Left forelimb (tissue), 1 donor: ENCODE measurements at regions not wholly inside any gene's neighbourhood (a gene's known extent, or its start where the extent isn't known, plus 50 kb on each side); places are given as distances from the start of the nearest gene placed in this dataset.
"Not testable (repeated sequence)": the region's sequence is repeated elsewhere in the genome, so short reads cannot be mapped to it uniquely, and the experiment has no call there.

Experiments
- DNase-seq: peaks from one replicate; pipeline ENCODE4 v3.0.0-alpha.2; 2018; ENCODE audit warnings: low spot score

DNA sequence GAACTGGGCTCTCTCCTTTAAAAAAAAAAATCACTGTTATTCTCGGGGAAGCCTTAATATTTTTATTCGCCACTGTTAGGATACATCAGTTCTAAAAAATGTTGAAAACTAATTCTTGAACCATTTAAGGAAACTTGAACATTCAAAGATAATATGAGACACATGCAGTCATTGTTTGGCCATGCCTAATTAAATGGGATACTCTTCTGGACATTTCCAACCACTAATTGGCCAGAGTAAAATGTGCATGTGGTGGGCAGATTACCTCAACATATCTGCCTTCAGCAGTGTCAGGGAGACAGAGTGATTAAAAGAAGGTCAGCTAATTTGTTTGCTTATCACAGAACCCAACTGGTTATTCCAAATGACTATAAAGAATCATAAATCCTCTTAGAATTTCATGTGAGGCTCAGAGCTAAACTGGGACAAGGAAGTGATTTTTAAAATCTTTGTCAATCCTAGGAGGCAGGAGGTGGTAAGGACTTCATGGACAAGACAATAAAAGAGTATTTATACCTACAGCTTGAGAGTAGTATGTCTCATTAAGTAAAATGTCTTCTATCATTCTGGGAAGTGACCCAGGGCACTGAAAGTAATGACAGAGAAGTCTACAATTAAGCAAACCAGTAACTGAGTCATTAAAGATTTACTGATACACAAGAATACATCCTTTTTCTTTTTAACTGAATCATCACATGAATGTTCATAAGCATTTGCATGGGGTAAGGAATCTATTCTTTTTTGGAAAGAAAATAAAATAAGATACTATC is 242.9 kb upstream of the TRPM3 start:
- no peak for DNase-seq

GRCh38 chr9:71363286-71363961 is 242.0 kb upstream of the TRPM3 start:
- no peak for DNase-seq

DNA sequence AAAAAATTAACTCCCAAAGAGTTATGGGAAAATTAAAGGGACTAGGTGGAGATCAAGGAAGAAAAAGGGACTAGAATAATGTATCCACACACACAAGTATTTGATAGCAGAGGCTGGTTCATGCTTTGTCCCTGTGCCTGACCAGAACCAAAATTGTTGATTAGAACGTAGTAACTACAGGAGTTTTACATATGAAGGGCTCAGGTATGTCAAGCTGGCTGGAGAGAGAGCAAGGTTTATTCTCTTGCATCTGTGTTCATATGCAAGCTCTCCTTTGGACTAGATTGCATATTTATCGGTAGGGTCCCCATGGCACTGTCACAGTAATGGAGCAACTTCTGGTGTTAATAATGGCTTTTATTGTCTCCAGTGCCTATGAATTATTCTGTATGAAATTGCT is 239.9 kb upstream of the TRPM3 start:
- no peak for DNase-seq

GRCh38 chr9:71357346-71357745 is 235.9 kb upstream of the TRPM3 start:
- DNase-seq: no peak

- no peak for DNase-seq
These were observed 234.5 kb upstream of the TRPM3 start for GRCh38 chr9:71355884-71356283.

- DNase-seq: no peak
These were observed 232.3 kb upstream of the TRPM3 start for GRCh38 chr9:71353720-71354119.

GRCh38 chr9:71352837-71353236 is 231.4 kb upstream of the TRPM3 start:
- DNase-seq: no peak

DNA sequence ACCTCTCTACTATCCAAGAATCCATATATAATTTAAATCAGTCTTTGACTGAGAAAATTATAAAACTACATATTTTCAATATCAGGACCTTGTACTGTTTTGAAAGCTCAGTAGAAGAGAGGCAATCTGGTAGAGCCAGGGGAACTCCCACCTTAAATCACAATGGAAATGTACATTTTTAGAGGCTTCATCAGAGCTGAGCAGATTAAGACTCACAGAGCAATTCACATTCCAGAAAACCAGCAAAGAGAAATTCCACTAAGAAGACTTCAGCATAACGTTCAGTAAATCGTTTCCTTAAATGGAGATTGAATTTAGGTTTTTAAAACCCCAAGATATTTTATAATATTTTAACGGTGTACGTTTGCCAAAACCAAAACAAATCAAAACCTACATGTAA is 227.8 kb upstream of the TRPM3 start:
- DNase-seq: no peak

- no peak for DNase-seq
These were observed 211.9 kb upstream of the TRPM3 start for GRCh38 chr9:71333321-71333720.

DNA sequence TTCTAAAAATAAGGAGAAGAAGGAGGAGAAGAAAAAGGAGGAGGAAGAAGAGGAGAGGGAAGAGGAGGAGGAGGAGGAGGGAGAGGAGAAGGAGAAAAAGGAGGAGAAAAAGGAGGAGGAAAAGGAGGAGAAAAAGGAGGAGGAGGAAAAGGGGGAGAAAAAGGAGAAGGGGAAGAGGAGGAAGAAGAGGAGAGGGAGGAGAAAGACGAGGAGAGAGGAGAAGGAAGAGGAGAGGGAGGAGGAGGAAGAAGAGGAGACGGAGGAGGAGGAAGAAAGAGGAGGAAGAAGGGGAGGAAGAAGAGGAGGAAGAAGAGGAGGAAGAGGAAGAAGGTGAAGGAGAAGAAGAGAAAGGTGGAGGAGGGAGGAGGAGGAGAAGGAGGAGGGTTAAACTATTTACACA is 210.2 kb upstream of the TRPM3 start:
- DNase-seq: no peak

GRCh38 chr9:71329873-71330272 is 208.5 kb upstream of the TRPM3 start:
- DNase-seq: no peak

GRCh38 chr9:71326360-71326759 is 204.9 kb upstream of the TRPM3 start:
- no peak for DNase-seq

DNA sequence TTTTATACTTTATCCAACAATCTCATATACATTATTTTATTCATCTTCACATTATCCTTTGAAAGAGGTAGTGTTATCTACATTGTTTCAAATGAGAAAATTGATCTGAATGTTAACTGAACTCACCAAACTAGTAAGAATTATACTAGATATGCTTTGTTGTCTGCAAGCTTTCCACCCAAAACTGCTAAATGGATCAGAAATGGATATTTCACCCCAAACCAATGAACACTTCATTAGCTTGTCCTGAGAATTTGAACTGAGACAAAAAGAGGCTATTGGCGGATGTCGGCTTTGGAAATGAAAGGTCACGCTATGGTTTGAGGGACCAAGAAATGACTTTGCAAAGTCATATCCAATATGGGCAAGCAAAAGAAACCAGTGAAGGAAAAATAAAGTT is 201.9 kb upstream of the TRPM3 start:
- no peak for DNase-seq

DNA sequence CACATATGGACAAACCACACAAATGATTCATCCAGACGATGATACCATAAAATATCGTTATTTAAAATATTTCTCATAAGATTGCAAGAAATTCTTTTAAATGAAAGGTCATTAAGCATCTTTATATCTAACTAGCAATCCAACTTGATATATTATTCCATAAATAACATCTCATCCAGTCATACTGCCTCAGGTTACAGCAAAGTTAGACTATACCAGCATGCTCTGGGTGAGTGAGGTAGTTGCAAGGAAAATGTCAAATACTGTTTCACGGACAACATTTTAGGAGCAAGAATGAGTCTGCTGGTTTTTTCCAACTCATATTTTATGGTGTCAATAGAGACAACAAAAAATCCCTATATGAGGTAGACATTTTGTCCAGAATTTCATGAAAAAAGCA is 200.9 kb upstream of the TRPM3 start:
- DNase-seq: no peak

DNA sequence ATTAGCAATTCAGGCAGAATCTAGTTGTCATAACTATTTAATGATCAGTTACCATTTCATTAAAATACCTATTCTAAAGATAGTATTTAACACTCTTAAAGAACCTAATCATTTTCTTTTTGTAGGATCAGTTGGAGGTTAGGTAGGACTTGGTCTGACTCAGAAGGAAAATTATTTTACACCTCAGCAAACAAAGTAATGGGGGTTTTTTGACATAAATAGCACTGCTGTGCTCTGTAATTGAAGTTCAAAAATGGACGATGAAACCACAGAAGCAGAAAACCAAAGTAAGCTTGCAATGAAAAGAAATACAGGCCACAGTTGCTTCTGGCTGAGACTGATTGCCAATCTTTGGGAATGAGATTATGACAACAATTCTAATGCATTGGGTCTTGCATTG is 187.0 kb upstream of the TRPM3 start:
- no peak for DNase-seq

DNA sequence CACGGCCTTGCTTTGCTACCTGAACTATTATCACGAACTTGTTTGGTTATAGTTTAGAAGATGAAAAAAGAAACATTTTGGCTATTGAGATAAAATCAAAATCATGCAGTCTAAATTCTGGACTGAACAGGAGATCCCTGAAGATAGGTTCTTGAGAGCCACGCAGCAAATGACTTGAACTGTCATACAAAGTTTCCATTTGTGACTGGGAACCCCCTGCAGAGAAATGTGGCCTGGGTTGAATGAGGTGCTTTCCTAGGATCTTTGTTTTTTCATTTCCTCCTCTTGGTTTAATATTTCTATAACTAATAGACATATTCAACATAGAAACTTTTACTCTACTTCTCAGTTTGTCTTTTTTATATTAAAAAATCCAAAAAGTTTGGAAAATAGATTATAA is 184.7 kb upstream of the TRPM3 start:
- DNase-seq: no peak

- no peak for DNase-seq
These were observed 181.9 kb upstream of the TRPM3 start for GRCh38 chr9:71303351-71303750.

GRCh38 chr9:71302776-71303175 is 181.4 kb upstream of the TRPM3 start:
- DNase-seq: no peak

DNA sequence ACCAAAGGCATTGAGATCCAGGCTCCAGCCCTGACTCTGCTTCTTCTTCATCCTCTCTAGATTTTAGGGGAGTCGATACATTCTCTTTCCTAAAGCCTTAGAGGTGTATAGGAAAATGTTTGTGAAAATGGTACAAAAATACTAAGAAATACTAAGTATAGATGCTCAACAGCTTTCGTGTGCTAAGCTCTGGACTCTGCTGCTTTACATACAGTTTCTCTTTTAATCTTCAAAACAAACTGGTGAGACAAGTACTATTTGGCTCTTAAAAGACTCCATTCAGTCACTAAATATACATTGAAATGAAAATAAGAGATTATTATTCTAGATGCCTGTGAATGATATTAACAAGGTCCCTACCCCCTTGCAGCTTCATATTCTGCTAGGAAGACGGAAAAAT is 174.5 kb upstream of the TRPM3 start:
- DNase-seq: no peak

- DNase-seq: no peak
These were observed 164.7 kb upstream of the TRPM3 start for GRCh38 chr9:71286146-71286545.

- DNase-seq: no peak
These were observed 163.8 kb upstream of the TRPM3 start for GRCh38 chr9:71285191-71285656.

DNA sequence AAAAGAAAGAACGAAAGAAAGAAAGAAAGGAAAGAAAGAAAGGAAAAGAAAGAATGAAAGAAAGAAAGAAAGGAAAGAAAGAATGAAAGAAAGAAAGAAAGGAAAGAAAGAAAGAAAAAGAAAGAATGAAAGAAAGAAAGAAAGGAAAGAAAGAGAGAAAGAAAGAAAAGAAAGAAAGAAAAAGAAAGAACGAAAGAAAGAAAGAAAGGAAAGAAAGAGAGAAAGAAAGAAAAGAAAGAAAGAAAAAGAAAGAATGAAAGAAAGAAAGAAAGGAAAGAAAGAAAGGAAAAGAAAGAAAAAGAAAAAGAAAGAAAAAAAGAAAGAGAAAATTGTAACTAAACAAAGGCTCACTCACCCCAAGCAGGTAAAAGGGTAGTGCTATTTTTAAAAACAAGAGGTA is 160.7 kb upstream of the TRPM3 start:
- not testable (repeated sequence) for DNase-seq

DNA sequence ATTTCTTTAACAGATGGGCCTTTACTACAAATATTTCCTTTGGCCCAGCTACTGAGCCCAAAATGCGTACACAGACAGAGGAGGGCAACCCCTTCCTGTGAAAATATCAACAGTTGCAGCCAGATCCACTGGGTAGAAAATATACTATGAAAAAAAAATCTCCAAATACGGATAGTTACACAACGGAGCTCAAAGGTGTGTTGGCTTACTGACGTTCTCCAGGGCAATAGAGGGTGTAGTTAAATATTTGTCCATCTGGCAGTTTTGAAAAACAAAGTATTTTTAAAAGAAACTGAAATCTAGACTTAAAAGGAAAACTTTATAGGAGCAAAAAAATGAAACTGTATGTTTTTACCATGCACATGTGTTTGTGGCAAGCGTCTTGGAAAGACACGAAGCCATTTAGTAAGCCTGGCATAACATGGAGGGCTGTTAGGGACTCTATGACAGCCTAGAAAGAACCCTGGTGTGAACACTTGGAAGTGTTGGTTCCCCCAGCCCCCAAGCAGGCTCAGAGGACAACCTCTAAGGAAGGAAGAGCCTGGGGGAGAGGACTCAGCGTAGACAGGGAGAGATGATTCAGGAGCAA is 157.8 kb upstream of the TRPM3 start:
- DNase-seq: no peak
